Gastroesophageal sphincter (tissue), 4 donors: ENCODE measurements at regions not wholly inside any gene's neighbourhood (a gene's known extent, or its start where the extent isn't known, plus 50 kb on each side); places are given as distances from the start of the nearest gene placed in this dataset.

Experiments
- ATAC-seq: fragments of 150-250 bp; one replicate; pipeline ENCODE4 v1.9.1; 2016; ENCODE audit warnings: mild to moderate bottlenecking, moderate library complexity
- H3K27ac ChIP-seq, 4 donors: fragments of 200-600 bp; sonication (generic) in 3 of 4; 1 replicate in 3 of 4; 2 replicates in 1 of 4; pipeline ENCODE4 v1.5.1; 2016 to 2019
- H3K27me3 ChIP-seq: fragments of 200-600 bp; sonication (generic); one replicate; pipeline ENCODE4 v1.5.1; 2019
- H3K36me3 ChIP-seq, 2 donors: fragments of 200-600 bp; sonication (generic); one replicate each; pipeline ENCODE4 v1.5.1; 2019; ENCODE audit warnings: control low read depth in 1 of 2
- H3K4me1 ChIP-seq, 3 donors: fragments of 200-600 bp; sonication (generic); 1 replicate in 2 of 3; 2 replicates in 1 of 3; pipeline ENCODE4 v1.5.1; 2016 to 2019; ENCODE audit warnings: control low read depth in 2 of 3
- H3K4me3 ChIP-seq, 2 donors: fragments of 200-600 bp; sonication (generic); one replicate each; pipeline ENCODE4 v1.5.1; 2019; ENCODE audit warnings: mild to moderate bottlenecking in 1 of 2, moderate library complexity in 1 of 2
- H3K9me3 ChIP-seq, 3 donors: fragments of 200-600 bp; sonication (generic); one replicate each; pipeline ENCODE4 v1.5.1; 2017 to 2019; ENCODE audit warnings: control low read depth in 2 of 3
- CTCF ChIP-seq, 4 experiments: fragments of 200-600 bp in 2 of 4; fragments of 450-650 bp in 2 of 4; sonication (generic) in 1 of 4; IDR thresholded peaks; one replicate each; pipeline ENCODE4 v1.5.1; 2017 to 2019; ENCODE audit warnings: antibody characterized with exemption in 4 of 4, mild to moderate bottlenecking in 2 of 4, moderate library complexity in 2 of 4
- EP300 ChIP-seq: sonication (generic); formaldehyde crosslinking; IDR thresholded peaks from one replicate; pipeline ENCODE4 v1.6.1; 2017; ENCODE audit warnings: antibody characterized with exemption, mild to moderate bottlenecking
- POLR2A ChIP-seq, 2 donors: fragments of 450-650 bp; IDR thresholded peaks; one replicate each; pipeline ENCODE4 v1.6.1; 2017; ENCODE audit warnings: antibody characterized with exemption in 2 of 2, mild to moderate bottlenecking in 2 of 2, moderate library complexity in 1 of 2
- POLR2AphosphoS5 ChIP-seq: sonication (generic); formaldehyde crosslinking; IDR thresholded peaks from one replicate; pipeline ENCODE4 v1.6.1; 2017; ENCODE audit warnings: antibody characterized with exemption
- WGBS, 2 donors: methylation state at CpG; one replicate each; pipeline ENCODE4 v1.1.5; 2018; ENCODE audit warnings: low coverage in 1 of 2; 5-methylcytosine and 5-hydroxymethylcytosine counted together

- no peak for ATAC-seq
- Histone ChIP-seq H3K4me1 (no peaks in the 10 kb centered on the region), H3K9me3 (no peaks in the 10 kb centered on the region), H3K36me3 (no peaks in the 10 kb centered on the region), H3K27ac (no peak overlapping the region), H3K4me3 (no peak overlapping the region), H3K27me3 (no peaks in the 10 kb centered on the region)
- TF ChIP-seq CTCF (IDR thresholded peaks at IDR 0.05) (no peak), POLR2AphosphoS5 (no peak), EP300 (no peak), POLR2A (IDR thresholded peaks at IDR 0.05) (no peak)
Observed at GRCh38 chr4:23034731-23035130, 342.0 kb downstream of the GBA3 start.

DNA sequence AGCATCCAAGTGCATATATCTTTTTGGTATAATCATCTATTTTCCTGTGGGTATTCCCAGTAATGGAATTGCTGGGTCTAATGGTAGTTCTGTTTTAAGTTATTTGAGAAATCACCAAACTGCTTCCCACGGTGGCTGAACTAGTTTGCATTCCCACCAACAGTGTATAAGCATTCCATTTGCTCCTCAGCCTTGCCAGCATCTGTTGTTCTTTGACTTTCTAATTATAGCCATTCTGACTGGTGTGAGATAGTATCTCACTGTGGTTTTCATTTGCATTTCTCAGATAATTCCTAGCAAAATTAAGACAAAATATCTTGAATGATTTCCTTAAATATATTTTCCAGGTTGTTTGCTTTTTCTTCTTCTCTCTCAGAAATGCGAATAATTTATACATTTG lies 341.1 kb downstream of the GBA3 start:
- Histone ChIP-seq H3K27ac (no peak overlapping the region), H3K36me3 (no peaks in the 10 kb centered on the region), H3K9me3 (no peaks in the 10 kb centered on the region), H3K27me3 (no peaks in the 10 kb centered on the region), H3K4me1 (no peaks in the 10 kb centered on the region), H3K4me3 (no peak overlapping the region)
- 46 to 60% methylated on average over 2 of the region's 2 CpGs for WGBS, 2 donors
- no peak for TF ChIP-seq POLR2A (IDR thresholded peaks at IDR 0.05)
- TF ChIP-seq CTCF (IDR thresholded peaks at IDR 0.05), result no peak
- ATAC-seq, result no peak

DNA sequence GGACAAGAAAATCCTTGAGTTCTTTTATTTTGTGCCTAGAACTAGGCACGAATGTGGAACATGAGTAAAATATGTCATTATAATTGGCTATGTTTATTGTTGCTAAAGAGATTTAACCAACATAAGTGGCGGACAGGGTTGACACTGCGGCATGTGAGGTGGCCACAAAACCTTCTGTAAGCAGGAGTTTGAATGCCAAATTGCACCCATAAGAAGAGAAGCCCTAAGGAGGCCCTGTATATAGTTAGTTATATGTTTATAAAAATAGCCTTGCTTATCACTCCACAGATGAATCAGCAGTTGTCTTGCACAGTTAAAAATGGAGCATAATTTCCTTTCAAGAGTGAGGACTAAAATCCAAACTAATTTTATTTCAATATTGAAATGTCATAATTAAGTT lies 336.1 kb downstream of the GBA3 start:
- Histone ChIP-seq H3K27me3 (no peaks in the 10 kb centered on the region), H3K4me3 (no peak overlapping the region), H3K9me3 (no peaks in the 10 kb centered on the region), H3K36me3 (no peaks in the 10 kb centered on the region), H3K27ac (no peak overlapping the region), H3K4me1 (no peaks in the 10 kb centered on the region)
- TF ChIP-seq EP300 (no peak), POLR2A (IDR thresholded peaks at IDR 0.05) (no peak), CTCF (IDR thresholded peaks at IDR 0.05) (no peak), POLR2AphosphoS5 (no peak)
- 52 to 69% methylated on average over 3 of the region's 3 CpGs for WGBS, 2 donors
- no peak for ATAC-seq

DNA sequence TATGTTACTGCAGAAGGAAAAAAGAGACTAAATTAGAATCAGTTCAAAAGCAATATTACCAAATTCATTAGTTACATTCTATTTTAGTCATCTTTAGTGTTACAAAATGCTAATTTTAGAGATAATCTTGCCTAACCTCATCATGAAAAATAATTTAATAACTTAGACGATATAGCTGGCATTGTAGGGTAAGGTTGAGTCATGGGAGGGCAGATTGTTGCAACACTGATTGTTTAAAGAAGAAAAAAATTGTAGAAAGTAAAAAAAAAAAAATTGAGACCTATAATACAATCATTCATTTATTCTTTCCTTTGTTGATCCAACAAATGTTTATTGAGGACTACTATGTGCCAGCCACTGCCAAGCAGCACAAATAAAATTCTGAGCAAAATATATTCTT lies 330.9 kb downstream of the GBA3 start:
- no peaks in the 10 kb centered on the region for H3K36me3 ChIP-seq
- no peaks in the 10 kb centered on the region for H3K4me1 ChIP-seq
- H3K4me3 ChIP-seq, result no peak overlapping the region
- no peak overlapping the region for H3K27ac ChIP-seq
- H3K9me3 ChIP-seq, result no peaks in the 10 kb centered on the region
- TF ChIP-seq POLR2AphosphoS5, result no peak
- TF ChIP-seq POLR2A (IDR thresholded peaks at IDR 0.05), result no peak
- no peak for TF ChIP-seq CTCF (IDR thresholded peaks at IDR 0.05)
- no peak for TF ChIP-seq EP300
- 57 to 73% methylated on average over 1 of the region's 1 CpG for WGBS, 2 donors
- H3K27me3 ChIP-seq, result no peaks in the 10 kb centered on the region
- ATAC-seq, result no peak

GRCh38 chr4:23023121-23023520 lies 330.4 kb downstream of the GBA3 start:
- no peak for TF ChIP-seq POLR2A (IDR thresholded peaks at IDR 0.05)
- no peak for TF ChIP-seq POLR2AphosphoS5
- TF ChIP-seq EP300, result no peak
- no peak for TF ChIP-seq CTCF (IDR thresholded peaks at IDR 0.05)
- no peak for ATAC-seq
- Histone ChIP-seq H3K9me3 (no peaks in the 10 kb centered on the region), H3K4me3 (no peak overlapping the region), H3K27me3 (no peaks in the 10 kb centered on the region), H3K27ac (no peak overlapping the region), H3K4me1 (no peaks in the 10 kb centered on the region), H3K36me3 (no peaks in the 10 kb centered on the region)
